ENCODE measurements at regions not wholly inside any gene's neighbourhood (a gene's known extent, or its start where the extent isn't known, plus 50 kb on each side); places are given as distances from the start of the nearest gene placed in this dataset.
A peak's percentile ranks its signal among the peaks of the same experiment; 100 is the strongest.

- Histone ChIP-seq H2AK5ac (ENCODE audit: insufficient read length, low read length) (no peak overlapping the region), H3K23ac (ENCODE audit: insufficient read length, low read depth, low read length) (no peak overlapping the region), H3T11ph (ENCODE audit: low read length) (no peak overlapping the region), H3K4ac (ENCODE audit: low read depth, low read length) (no peak overlapping the region), H2AFZ (ENCODE audit: low read length) (no peak overlapping the region), H3K9me3 (ENCODE audit: control insufficient read depth, low read depth, low read length) (no peaks in the 10 kb centered on the region), H4K5ac (ENCODE audit: insufficient read length, low read depth, low read length) (no peak overlapping the region), H3K27me3 (ENCODE audit: insufficient read depth, low read length) (no peaks in the 10 kb centered on the region), H3K23me2 (ENCODE audit: insufficient read length, low read depth, low read length, poor library complexity, severe bottlenecking) (no peaks in the 10 kb centered on the region), H3K27ac (ENCODE audit: insufficient read length, low read depth, low read length) (no peak overlapping the region), H3K4me1 (ENCODE audit: insufficient read depth, low read length) (peaks cover 6% of the 10 kb centered on the region; the same call in 1 of the 2 replicates), H4K8ac (replicated peaks; ENCODE audit: insufficient read length, low read depth, low read length) (no peak overlapping the region), H4K20me1 (ENCODE audit: control insufficient read depth, insufficient read depth, insufficient read length) (no peaks in the 10 kb centered on the region), H2BK15ac (ENCODE audit: low read depth, low read length) (no peak overlapping the region), H2BK12ac (ENCODE audit: insufficient read length, low read depth, low read length) (no peak overlapping the region), H2BK120ac (ENCODE audit: low read depth, low read length, poor library complexity, severe bottlenecking) (no peak overlapping the region), H3K9ac (ENCODE audit: extremely low read depth, insufficient read length, low read length) (no peak overlapping the region), H3K4me2 (ENCODE audit: insufficient read depth, insufficient read length, low read length) (no peak overlapping the region), H3K79me1 (ENCODE audit: insufficient read depth, low read depth, low read length, poor library complexity, severe bottlenecking) (no peaks in the 10 kb centered on the region), H3K56ac (ENCODE audit: insufficient read length, low read depth, low read length) (no peak overlapping the region), H3K18ac (ENCODE audit: insufficient read length, low read depth, low read length) (no peak overlapping the region), H3K14ac (ENCODE audit: insufficient read depth, low read length) (no peak overlapping the region), H2BK5ac (ENCODE audit: insufficient read length, low read length) (no peak overlapping the region), H3K79me2 (ENCODE audit: insufficient read depth, low read length) (no peaks in the 10 kb centered on the region), H2BK20ac (ENCODE audit: low read depth, low read length, poor library complexity, severe bottlenecking) (no peak overlapping the region), H4K91ac (ENCODE audit: insufficient read length, low read depth, low read length) (no peak overlapping the region)
- TF ChIP-seq, protein P1, sequence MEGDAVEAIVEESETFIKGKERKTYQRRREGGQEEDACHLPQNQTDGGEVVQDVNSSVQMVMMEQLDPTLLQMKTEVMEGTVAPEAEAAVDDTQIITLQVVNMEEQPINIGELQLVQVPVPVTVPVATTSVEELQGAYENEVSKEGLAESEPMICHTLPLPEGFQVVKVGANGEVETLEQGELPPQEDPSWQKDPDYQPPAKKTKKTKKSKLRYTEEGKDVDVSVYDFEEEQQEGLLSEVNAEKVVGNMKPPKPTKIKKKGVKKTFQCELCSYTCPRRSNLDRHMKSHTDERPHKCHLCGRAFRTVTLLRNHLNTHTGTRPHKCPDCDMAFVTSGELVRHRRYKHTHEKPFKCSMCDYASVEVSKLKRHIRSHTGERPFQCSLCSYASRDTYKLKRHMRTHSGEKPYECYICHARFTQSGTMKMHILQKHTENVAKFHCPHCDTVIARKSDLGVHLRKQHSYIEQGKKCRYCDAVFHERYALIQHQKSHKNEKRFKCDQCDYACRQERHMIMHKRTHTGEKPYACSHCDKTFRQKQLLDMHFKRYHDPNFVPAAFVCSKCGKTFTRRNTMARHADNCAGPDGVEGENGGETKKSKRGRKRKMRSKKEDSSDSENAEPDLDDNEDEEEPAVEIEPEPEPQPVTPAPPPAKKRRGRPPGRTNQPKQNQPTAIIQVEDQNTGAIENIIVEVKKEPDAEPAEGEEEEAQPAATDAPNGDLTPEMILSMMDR (conservative IDR thresholded peaks at IDR 0.05): no peak
- Mint-ChIP-seq H3K4me1 (peaks cover 62 to 63% of the 10 kb centered on the region in 2 experiments), H3K27ac (peak overlapping the region in 2 of 3 experiments; percentile 8 to 20; a peak in 2 of 7 replicates), H3K36me3 (ENCODE audit: insufficient read depth in 1 of 3, low read depth in 3 of 3) (no peaks in the 10 kb centered on the region), H3K4me3 (peak overlapping the region in 1 of 2 experiments; percentile 13; a peak in 1 of 5 replicates), H3K27me3 (ENCODE audit: low read depth) (no peaks in the 10 kb centered on the region; the same call in 1 of the 2 replicates), H3K9me3 (no peaks in the 10 kb centered on the region)
- peak; percentile 32 for DNase-seq
- no CpG with 5 or more reads among the region's 1 CpG for WGBS (ENCODE audit: extremely low coverage, insufficient read length, low lambda C conversion rate)
These were observed 53.9 kb upstream of the KCNN2 start for GRCh38 chr5:114308017-114308416.
